ENCODE measurements at regions not wholly inside any gene's neighbourhood (a gene's known extent, or its start where the extent isn't known, plus 50 kb on each side); places are given as distances from the start of the nearest gene placed in this dataset.

DNA sequence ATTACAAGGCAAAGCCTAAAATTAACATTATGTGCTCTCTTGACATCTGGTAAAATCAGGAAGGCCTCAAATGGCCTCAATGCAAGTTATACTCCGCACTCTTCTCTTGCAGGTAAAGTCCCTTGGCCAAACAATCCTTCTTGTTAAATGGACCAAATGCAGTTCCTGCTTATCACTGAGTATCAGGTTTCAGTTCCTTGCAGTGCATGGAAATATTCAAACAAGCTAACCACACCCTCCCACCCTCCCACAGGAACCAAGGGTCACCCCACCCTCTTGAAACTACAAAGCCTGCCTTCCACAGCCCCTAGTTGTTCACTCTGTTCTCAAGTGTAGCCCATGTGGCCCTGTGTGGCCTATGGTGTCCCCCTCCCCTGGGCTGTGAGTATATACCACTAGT is 171.9 kb upstream of the CADPS start:
- no peak for DNase-seq

DNA sequence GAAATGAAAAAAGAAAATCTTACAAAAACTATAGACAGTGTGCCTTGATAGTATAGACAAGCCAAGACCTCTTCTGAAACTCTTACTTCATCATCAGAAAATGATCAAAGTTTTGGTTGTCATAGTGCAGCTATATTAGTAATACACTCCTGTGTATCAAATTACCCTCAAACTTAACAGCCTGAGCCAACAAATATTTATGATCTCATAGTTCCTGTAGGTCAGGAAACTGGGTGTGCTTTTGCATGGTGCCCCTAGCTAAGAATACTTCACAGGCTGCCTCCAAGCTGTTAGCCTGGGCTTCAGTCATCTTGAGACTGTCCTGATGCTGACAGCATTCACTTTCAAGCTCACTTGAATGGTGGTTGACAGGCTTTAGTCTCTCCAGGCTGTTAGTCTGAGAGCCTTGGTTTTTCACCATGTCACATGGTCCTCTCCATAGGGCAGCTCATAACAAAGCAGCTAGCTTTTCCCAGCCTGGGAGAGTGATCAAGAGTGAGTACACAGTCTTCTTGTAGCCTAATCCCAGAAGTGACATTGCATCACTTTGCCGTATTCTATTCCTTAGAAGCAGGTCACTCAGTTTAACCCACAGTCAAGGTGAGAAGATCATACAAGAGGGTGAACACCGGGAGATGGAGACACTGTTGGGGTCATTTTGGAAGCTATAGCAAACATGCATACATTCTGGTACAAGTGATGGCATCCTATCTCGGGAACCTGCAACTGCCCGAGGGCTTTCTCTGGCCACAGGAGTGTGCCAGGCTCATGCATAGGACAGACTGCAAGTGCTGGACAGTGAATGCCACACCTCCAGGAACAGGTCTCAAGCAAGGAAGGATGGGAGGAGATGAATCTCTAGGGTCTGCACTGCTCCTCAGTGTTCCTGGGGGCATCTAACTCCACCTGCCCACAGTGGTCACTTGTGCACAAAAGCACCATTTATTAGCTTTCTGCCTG is 173.4 kb upstream of the CADPS start:
- no peak for DNase-seq

DNA sequence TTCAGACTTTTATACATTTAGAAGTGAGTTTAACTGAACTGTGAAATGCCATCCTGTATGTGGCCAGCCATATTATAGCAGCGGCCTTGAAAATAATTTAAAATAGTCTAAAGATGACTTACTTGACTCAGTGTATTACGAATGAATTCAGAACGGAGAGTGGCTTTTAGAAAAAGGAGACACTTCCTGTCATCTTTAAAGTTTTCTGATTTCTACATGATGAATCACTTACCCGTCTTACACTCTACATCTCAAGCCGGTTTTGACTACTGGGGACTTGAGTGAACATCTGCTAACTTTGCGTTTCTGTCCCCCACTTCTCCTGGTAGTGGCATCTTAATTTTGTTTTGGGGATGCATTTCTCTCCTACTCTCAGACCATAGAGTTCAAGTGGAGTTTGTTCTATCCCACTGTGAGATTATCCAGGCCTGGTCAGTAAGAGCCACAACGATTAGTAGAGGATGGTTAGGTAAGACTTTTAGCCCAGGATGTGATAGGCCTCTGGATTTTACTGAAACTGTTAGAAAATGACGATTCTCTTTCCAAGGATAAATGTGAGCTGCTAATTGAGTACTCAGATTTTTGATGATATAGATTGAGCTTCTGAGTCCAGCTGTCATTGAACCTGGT is 175.4 kb upstream of the CADPS start:
- DNase-seq = no peak

GRCh38 chr3:63051920-63052319 is 176.7 kb upstream of the CADPS start:
- DNase-seq = no peak

- no peak for DNase-seq
Measured at GRCh38 chr3:63056932-63057331, 181.7 kb upstream of the CADPS start.

DNA sequence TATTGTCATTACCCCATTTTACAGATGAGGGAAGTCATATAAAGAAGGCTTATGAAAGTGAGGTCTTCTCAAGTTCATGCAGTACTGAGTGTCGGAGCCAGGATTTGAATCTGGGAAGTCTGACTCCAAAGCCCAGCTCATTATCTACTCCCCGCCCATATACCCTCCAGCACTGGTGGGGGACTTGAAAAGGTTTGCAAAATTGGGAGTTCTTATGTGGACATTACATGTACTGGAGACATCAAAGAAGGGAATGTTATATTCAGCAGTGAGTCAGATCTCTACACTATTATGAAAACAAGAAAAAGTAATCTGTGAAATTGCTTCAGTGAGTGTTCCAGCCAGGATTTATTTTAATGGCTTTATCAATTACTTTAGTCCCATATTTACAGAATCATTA is 185.2 kb upstream of the CADPS start:
- DNase-seq = no peak

DNA sequence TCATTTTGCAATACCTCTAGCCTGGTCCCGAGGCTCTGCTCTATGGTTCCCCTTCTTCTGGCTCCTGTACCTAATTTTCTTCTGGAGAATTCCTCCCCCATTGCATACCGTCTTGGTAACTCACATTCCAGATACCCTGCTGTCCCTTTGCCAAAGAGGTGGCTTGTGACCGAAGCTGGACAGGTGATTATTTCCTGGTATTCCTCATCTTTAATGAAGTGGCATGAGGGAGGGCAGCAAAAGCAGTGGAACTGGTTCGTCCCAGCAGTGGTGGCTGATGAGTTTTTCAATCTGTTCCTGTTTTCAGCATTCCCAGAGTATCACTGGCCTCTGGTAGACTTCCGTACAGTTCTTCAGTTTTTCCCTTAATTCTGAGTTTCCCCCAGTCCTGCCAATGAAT is 186.2 kb upstream of the CADPS start:
- no peak for DNase-seq

GRCh38 chr3:63064209-63064755 is 189.1 kb upstream of the CADPS start:
- DNase-seq = no peak

GRCh38 chr3:63067999-63068645 is 192.9 kb upstream of the CADPS start:
- no peak for DNase-seq

GRCh38 chr3:63069806-63070475 is 194.7 kb upstream of the CADPS start:
- no peak for DNase-seq

DNA sequence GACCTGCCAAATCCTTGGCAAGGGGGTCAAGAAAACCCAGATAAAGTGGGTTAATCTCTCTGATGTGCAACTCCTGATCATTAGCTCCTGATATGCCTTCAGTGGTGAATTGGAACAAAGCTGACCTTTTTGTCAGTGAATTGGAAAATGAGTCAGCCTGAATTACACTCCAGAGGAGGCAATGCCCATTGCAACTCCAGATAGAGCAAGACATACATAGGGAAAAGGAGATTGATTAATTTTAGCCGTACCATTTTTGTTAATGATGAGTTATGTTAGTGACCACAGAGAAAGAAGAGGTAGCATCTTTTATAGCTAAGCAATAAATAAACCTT is 195.2 kb upstream of the CADPS start:
- no peak for DNase-seq

DNA sequence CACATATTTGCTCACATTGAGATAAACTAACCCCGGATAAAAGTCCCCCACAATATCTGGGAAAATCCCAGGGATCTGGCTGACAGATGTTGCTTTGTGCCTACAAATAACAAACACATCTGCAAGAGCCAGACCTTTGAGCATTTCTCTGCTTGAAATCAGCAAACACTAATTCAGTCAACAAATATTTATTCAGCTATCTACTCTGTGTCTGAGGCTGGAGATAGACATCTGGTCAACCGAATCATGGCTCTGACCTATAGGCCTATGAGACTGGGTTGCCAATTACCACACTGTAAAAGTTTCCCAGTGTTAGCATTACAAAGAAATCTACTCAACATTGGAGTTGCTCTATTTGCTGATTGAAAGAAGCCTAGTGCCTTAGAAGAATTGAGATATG is 201.1 kb upstream of the CADPS start:
- no peak for DNase-seq

- DNase-seq = no peak
Measured at GRCh38 chr3:63086190-63086589, 191.9 kb upstream of the SYNPR start.

- DNase-seq = no peak
Measured at GRCh38 chr3:63089007-63089750, 188.9 kb upstream of the SYNPR start.

DNA sequence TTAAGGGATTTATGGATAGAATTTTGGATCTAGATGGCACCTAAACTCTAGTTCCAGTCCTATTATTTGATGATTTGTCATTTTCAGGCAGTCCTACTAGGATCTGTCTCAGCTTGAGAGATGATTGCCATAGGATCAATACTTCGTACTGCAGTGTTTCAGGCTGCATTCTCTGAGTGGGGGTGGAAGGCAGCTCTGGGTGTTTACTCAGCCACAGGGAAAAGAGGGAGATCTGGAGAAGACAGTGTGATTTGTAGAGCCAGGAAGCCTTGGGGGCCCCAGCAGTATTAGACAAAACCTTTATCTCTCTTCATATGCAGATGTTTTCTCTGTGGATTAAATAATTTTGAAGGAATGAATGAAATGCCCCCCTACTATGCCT is 188.4 kb upstream of the SYNPR start:
- DNase-seq = no peak

DNA sequence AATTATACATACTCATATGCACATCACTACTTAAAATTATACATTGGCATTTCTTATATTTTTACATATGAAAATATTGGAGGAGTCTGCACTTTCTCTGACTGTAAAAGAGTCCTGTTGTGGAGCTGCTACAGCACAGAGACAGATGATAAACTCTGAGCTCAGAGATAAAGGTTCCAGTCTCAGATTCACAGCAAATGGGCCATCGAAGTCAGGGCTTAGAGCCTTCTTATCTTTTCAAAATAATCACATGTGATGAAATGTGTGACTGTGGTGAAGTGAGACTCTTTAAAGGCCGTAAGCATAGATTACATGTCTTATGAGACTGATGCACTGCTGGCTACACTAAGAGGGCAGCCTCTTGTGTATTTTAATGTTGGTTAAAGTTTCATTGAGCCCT is 187.5 kb upstream of the SYNPR start:
- DNase-seq = no peak

GRCh38 chr3:63092515-63092914 is 185.6 kb upstream of the SYNPR start:
- no peak for DNase-seq

DNA sequence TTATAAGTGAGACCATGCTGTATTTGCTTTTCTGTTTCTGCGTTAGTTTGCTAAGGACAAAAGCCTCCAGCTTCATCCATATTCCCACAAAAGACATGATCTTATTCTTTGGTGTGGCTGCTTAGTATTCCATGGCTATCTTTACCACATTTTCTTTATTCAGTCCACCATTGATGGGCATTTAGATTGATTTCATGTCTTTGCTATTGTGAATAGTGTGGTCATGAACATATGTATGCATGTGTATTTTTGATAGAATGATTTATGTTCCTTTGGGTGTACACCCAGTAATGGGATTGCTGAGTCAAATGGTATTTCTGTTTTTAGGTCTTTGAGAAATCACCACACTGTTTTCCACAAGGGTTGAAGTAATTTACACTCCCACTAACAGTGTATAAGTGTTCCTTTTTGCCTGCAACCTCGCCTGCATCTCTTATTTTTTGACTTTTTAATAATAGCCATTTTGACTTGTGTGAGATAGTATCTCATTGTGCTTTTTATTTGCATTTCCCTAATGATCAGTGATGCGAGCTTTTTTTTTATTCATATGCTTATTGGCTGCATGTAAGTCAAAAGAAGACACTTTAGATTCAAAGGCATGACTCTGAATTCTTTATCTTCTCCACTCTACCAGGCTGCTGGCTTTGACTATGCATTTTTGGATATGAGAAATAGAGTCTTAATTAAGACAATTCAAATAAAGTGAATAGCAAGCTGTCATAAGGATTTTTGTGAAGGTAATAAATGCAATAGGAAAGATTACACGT is 183.3 kb upstream of the SYNPR start:
- DNase-seq = no peak

GRCh38 chr3:63096248-63097058 is 181.7 kb upstream of the SYNPR start:
- no peak for DNase-seq

DNA sequence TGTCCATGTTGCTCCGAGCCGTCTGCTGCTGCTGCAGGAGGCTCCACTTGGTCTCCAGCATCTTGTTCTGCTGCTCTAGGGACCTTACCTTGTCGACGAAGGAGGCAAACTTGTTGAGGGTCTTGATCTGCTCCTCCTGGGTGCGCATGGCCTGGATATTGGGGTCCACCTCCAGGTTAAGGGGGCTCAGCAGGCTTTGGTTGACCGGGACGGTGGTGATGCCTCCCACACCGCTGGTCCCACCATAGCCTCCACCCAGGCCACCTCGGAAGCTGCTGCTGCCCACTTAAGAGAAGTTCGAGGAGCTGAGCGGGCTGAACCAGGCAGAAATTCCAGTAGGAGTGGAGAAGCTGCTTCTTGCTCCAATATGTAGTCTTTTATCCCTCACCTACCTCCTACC is 180.7 kb upstream of the SYNPR start:
- no peak for DNase-seq

- no peak for DNase-seq
Measured at GRCh38 chr3:63116922-63117321, 161.2 kb upstream of the SYNPR start.

Data from NCI-H1436 (cell line).